PC-3 (cell line): ENCODE measurements at regions not wholly inside any gene's neighbourhood (a gene's known extent, or its start where the extent isn't known, plus 50 kb on each side); places are given as distances from the start of the nearest gene placed in this dataset.

Experiments used
- ATAC-seq: fragments of 200-7000 bp; cut with Tn5 transposase; 2 replicates; pipeline ENCODE4 v1.9.1; 2020; ENCODE audit warnings: mild to moderate bottlenecking, moderate library complexity
- BruUV-seq: library from RNA; stranded (reverse); fragments of 400-500 nt; replicated peaks from 2 replicates; lab custom pipeline; 2021; lab: Mats Ljungman, UMichigan
- CTCF ChIA-PET: fragments of 300-600 bp; sonication (Branson Sonifier 250); formaldehyde crosslinking; loops from one replicate; lab custom pipeline; 2022; ENCODE audit warnings: antibody characterized with exemption; lab: Charles Lee
- POLR2A ChIA-PET: fragments of 300-600 bp; sonication (Branson Sonifier 250); formaldehyde crosslinking; loops from one replicate; lab custom pipeline; 2022; ENCODE audit warnings: antibody characterized with exemption; ENCODE audit not compliant: unreplicated experiment; lab: Charles Lee
- DNase-seq: peaks from one replicate; pipeline ENCODE4 v3.0.0-alpha.2; 2015
- H2AFZ ChIP-seq: fragments of 300-600 bp; sonication (generic); 2 replicates; pipeline ENCODE4 v1.6.0; 2016; ENCODE audit warnings: antibody characterized with exemption, low read length
- H3F3A ChIP-seq: fragments of 300-600 bp; sonication (generic); one replicate; pipeline ENCODE4 v1.6.0; 2017; ENCODE audit warnings: antibody characterized with exemption, low read length, control low read depth, mild to moderate bottlenecking; ENCODE audit not compliant: unreplicated experiment
- H3K27ac ChIP-seq: fragments of 300-600 bp; sonication (generic); 2 replicates; pipeline ENCODE4 v1.5.1; 2016; ENCODE audit warnings: mild to moderate bottlenecking, low read length
- H3K27me3 ChIP-seq: fragments of 300-600 bp; sonication (generic); 2 replicates; pipeline ENCODE4 v1.6.1; 2016; ENCODE audit warnings: low read length, mixed read lengths
- H3K36me3 ChIP-seq: fragments of 300-600 bp; sonication (generic); 2 replicates; pipeline ENCODE4 v1.6.1; 2016; ENCODE audit warnings: low read depth, mixed run types, low read length, mixed read lengths
- H3K4me1 ChIP-seq: fragments of 300-600 bp; sonication (generic); 2 replicates; pipeline ENCODE4 v1.5.1; 2016; ENCODE audit warnings: low read length; ENCODE audit not compliant: insufficient read depth
- H3K4me2 ChIP-seq: fragments of 300-600 bp; sonication (generic); 2 replicates; pipeline ENCODE4 v1.6.0; 2016; ENCODE audit warnings: low read length
- H3K4me3 ChIP-seq: fragments of 300-600 bp; sonication (generic); 2 replicates; pipeline ENCODE4 v1.5.1; 2016; ENCODE audit warnings: mild to moderate bottlenecking, low read length, mixed read lengths
- H3K79me2 ChIP-seq: fragments of 300-600 bp; sonication (generic); 2 replicates; pipeline ENCODE4 v1.6.1; 2017; ENCODE audit warnings: low read length, mixed read lengths
- H3K9ac ChIP-seq: fragments of 300-600 bp; sonication (generic); 2 replicates; pipeline ENCODE4 v1.6.0; 2016; ENCODE audit warnings: mild to moderate bottlenecking, low read length
- H3K9me2 ChIP-seq: fragments of 300-600 bp; sonication (generic); replicated peaks from 2 replicates; pipeline ENCODE4 v1.6.1; 2016; ENCODE audit warnings: mixed run types, low read length, mixed read lengths
- H3K9me3 ChIP-seq: fragments of 300-600 bp; sonication (generic); 2 replicates; pipeline ENCODE4 v1.6.1; 2016; ENCODE audit warnings: low read length, mixed read lengths
- H4K20me1 ChIP-seq: fragments of 300-600 bp; sonication (generic); 2 replicates; pipeline ENCODE4 v1.6.1; 2016; ENCODE audit warnings: low read length, mixed read lengths
- EZH2 ChIP-seq: fragments of 300-600 bp; sonication (generic); IDR thresholded peaks from one replicate; pipeline ENCODE4 v1.6.1; 2017; ENCODE audit warnings: antibody characterized with exemption, mild to moderate bottlenecking, low read length; ENCODE audit not compliant: unreplicated experiment
- EZH2phosphoT487 ChIP-seq: fragments of 300-600 bp; sonication (generic); IDR thresholded peaks from 2 replicates; pipeline ENCODE4 v1.6.1; 2018; ENCODE audit warnings: mild to moderate bottlenecking, antibody characterized with exemption, low read length, borderline replicate concordance
- intact Hi-C: fragments of 100-400 bp; cut with micrococcal nuclease; formaldehyde crosslinking; loops from 2 replicates; pipeline ENCODE4 v1.9.0; 2023
- TF ChIP-seq, protein P1 (sequence below): fragments of 300-600 bp; sonication (generic); conservative IDR thresholded peaks from 2 replicates; pipeline ENCODE4 v1.5.1; 2017; ENCODE audit warnings: antibody characterized with exemption, low read depth, mild to moderate bottlenecking, low read length

DNA sequence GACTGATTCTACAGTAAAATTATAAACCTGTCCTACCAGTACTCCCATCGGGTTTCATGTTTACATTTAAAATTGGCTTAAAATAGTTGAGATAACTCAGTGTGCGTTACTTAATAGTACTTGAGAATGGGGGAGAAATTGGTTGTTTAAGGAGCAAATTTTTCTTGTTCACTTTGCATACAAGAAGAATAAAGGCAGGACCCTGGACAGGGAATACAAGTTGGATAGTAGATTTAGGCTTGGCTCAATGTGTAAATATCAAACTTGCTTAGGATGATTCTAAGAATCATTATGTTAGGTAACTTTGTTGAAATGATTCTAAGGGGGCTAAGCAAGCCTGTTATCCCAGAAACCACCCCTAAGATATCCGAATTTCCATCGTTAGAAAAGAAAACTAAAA lies 448.4 kb upstream of the TLE4 start:
- Histone ChIP-seq H4K20me1 (no peaks in the 10 kb centered on the region), H3K27ac (no peak overlapping the region), H3K9ac (no peak overlapping the region), H3K36me3 (no peaks in the 10 kb centered on the region), H3K79me2 (no peaks in the 10 kb centered on the region), H3K4me1 (no peaks in the 10 kb centered on the region), H3K9me3 (no peaks in the 10 kb centered on the region), H3F3A (no peaks in the 10 kb centered on the region), H3K4me3 (no peak overlapping the region), H3K4me2 (no peak overlapping the region), H2AFZ (no peak overlapping the region), H3K27me3 (no peaks in the 10 kb centered on the region), H3K9me2 (no peaks in the 10 kb centered on the region)
- intact Hi-C loops: no loop called here
- ChIA-PET CTCF (no interaction called here), POLR2A (no interaction called here)
- TF ChIP-seq, protein P1, sequence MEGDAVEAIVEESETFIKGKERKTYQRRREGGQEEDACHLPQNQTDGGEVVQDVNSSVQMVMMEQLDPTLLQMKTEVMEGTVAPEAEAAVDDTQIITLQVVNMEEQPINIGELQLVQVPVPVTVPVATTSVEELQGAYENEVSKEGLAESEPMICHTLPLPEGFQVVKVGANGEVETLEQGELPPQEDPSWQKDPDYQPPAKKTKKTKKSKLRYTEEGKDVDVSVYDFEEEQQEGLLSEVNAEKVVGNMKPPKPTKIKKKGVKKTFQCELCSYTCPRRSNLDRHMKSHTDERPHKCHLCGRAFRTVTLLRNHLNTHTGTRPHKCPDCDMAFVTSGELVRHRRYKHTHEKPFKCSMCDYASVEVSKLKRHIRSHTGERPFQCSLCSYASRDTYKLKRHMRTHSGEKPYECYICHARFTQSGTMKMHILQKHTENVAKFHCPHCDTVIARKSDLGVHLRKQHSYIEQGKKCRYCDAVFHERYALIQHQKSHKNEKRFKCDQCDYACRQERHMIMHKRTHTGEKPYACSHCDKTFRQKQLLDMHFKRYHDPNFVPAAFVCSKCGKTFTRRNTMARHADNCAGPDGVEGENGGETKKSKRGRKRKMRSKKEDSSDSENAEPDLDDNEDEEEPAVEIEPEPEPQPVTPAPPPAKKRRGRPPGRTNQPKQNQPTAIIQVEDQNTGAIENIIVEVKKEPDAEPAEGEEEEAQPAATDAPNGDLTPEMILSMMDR: no peak
- no peak for TF ChIP-seq EZH2phosphoT487
- no peak for TF ChIP-seq EZH2
- ATAC-seq (no peak), DNase-seq (no peak)
- no TSS peak for BruUV-seq

GRCh38 chr9:79127661-79128060 lies 444.1 kb upstream of the TLE4 start:
- POLR2A ChIA-PET: no interaction called here
- no peak for ATAC-seq
- BruUV-seq: no TSS peak
- H4K20me1 ChIP-seq: no peaks in the 10 kb centered on the region
- H3K4me2 ChIP-seq: no peak overlapping the region
- no peaks in the 10 kb centered on the region for H3K36me3 ChIP-seq
- no peaks in the 10 kb centered on the region for H3K9me2 ChIP-seq
- DNase-seq: no peak
- H3K9me3 ChIP-seq: no peaks in the 10 kb centered on the region
- H2AFZ ChIP-seq: no peak overlapping the region
- H3K27ac ChIP-seq: no peak overlapping the region
- H3K79me2 ChIP-seq: no peaks in the 10 kb centered on the region
- no peak overlapping the region for H3K4me3 ChIP-seq
- no peaks in the 10 kb centered on the region for H3K27me3 ChIP-seq
- TF ChIP-seq EZH2phosphoT487 (no peak), EZH2 (no peak)
- TF ChIP-seq, protein P1: no peak
- H3F3A ChIP-seq: no peaks in the 10 kb centered on the region
- intact Hi-C loops: no loop called here
- no peak overlapping the region for H3K9ac ChIP-seq
- H3K4me1 ChIP-seq: 0 out of 2 replicates have a peak, but pooled peaks cover 3% of the 10 kb centered on the region
- CTCF ChIA-PET: interaction anchor here (0.6 kb wide), 1 partner anchor 309 kb away, joined by 6 read pairs; no protein-coding TSS in a partner anchor

DNA sequence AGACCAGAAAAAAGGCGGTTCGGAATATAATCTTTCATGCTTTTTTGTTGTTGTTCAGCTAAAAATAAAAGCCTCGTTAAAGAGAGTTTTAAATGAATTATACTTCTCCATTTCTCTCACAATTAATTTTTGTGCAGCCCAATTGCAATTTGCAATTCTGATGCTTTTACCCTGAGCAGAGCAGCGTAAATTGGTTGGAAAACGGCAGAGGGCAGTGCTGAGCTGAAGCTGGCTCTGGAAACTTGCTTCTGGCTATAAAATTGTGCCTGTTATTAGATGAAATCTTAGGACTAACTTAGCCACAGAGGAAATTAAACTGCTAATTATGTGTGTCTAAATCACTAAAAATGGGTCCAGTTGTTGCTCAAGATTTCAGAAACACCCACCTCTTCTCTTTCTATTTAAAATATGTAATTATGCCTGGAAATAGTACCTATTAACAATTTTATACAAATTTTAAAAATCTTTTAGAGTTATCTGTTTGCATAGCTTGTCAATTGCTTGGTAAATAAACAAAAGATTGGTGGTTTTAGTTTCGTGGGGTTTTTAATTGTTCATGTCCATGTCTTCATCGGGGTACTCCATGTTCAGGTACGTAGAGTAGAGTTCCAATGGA lies 441.8 kb upstream of the TLE4 start:
- H4K20me1 ChIP-seq: no peaks in the 10 kb centered on the region
- ChIA-PET CTCF (no interaction called here), POLR2A (interaction anchor here (0.7 kb wide), 1 partner anchor 98 kb away, joined by 5 read pairs; no protein-coding TSS in a partner anchor)
- no TSS peak for BruUV-seq
- no peaks in the 10 kb centered on the region for H3K79me2 ChIP-seq
- H3K4me3 ChIP-seq: no peak overlapping the region
- peaks cover 9% of the 10 kb centered on the region; the same call in 1 of the 2 replicates for H3K4me1 ChIP-seq
- H3K9me3 ChIP-seq: no peaks in the 10 kb centered on the region
- intact Hi-C loops: loop anchor here (1.0 to 10.0 kb wide), 4 partner anchors 163 to 528 kb away; no protein-coding TSS in a partner anchor
- ATAC-seq: peak; percentile 63; the same call in 1 of the 2 replicates
- no peaks in the 10 kb centered on the region for H3K27me3 ChIP-seq
- H3K4me2 ChIP-seq: no peak overlapping the region
- no peak overlapping the region for H3K27ac ChIP-seq
- no peaks in the 10 kb centered on the region for H3K9me2 ChIP-seq
- no peak overlapping the region for H2AFZ ChIP-seq
- peak; percentile 66 for DNase-seq
- H3F3A ChIP-seq: no peaks in the 10 kb centered on the region
- no peaks in the 10 kb centered on the region for H3K36me3 ChIP-seq
- no peak overlapping the region for H3K9ac ChIP-seq
- no peak for TF ChIP-seq EZH2
- no peak for TF ChIP-seq EZH2phosphoT487
- TF ChIP-seq, protein P1: peak; percentile 80
